ENCODE measurements at regions not wholly inside any gene's neighbourhood (a gene's known extent, or its start where the extent isn't known, plus 50 kb on each side); places are given as distances from the start of the nearest gene placed in this dataset.

GRCh38 chr5:152804179-152804578 is 399.1 kb upstream of the NMUR2 start:
- no peaks in the 10 kb centered on the region for H3K27me3 ChIP-seq (ENCODE audit: low read length)
- intact Hi-C loops (cut with micrococcal nuclease) = no loop called here
- no peak overlapping the region for H3K4me2 ChIP-seq (ENCODE audit: low read length)
- no peaks in the 10 kb centered on the region for H3K4me1 ChIP-seq (ENCODE audit: insufficient read depth, low read length)
- CTCF ChIA-PET = no interaction called here
- no TSS peak for BruUV-seq (replicated peaks)
- H3K79me2 ChIP-seq (ENCODE audit: low read length) = no peaks in the 10 kb centered on the region
- H3K36me3 ChIP-seq (ENCODE audit: low read depth, low read length) = no peaks in the 10 kb centered on the region
- H2AFZ ChIP-seq (ENCODE audit: low read length) = no peak overlapping the region
- H3K4me3 ChIP-seq (ENCODE audit: low read length) = no peak overlapping the region
- no peaks in the 10 kb centered on the region for H3K9me3 ChIP-seq (ENCODE audit: low read length)
- POLR2A ChIA-PET (ENCODE audit: unreplicated experiment) = no interaction called here
- no peak overlapping the region for H3K9ac ChIP-seq (ENCODE audit: low read length)
- H4K20me1 ChIP-seq (ENCODE audit: low read length) = no peaks in the 10 kb centered on the region
- no peaks in the 10 kb centered on the region for H3F3A ChIP-seq (ENCODE audit: low read length, unreplicated experiment)
- TF ChIP-seq, protein P1, sequence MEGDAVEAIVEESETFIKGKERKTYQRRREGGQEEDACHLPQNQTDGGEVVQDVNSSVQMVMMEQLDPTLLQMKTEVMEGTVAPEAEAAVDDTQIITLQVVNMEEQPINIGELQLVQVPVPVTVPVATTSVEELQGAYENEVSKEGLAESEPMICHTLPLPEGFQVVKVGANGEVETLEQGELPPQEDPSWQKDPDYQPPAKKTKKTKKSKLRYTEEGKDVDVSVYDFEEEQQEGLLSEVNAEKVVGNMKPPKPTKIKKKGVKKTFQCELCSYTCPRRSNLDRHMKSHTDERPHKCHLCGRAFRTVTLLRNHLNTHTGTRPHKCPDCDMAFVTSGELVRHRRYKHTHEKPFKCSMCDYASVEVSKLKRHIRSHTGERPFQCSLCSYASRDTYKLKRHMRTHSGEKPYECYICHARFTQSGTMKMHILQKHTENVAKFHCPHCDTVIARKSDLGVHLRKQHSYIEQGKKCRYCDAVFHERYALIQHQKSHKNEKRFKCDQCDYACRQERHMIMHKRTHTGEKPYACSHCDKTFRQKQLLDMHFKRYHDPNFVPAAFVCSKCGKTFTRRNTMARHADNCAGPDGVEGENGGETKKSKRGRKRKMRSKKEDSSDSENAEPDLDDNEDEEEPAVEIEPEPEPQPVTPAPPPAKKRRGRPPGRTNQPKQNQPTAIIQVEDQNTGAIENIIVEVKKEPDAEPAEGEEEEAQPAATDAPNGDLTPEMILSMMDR (conservative IDR thresholded peaks at IDR 0.05; ENCODE audit: low read depth, low read length) = no peak
- no peak for TF ChIP-seq EZH2 (IDR thresholded peaks at IDR 0.05; ENCODE audit: low read length, unreplicated experiment)
- TF ChIP-seq EZH2phosphoT487 (IDR thresholded peaks at IDR 0.05; ENCODE audit: borderline replicate concordance, low read length) = no peak
- ATAC-seq (no peak), DNase-seq (no peak)
- no peak overlapping the region for H3K27ac ChIP-seq (ENCODE audit: low read length)
- H3K9me2 ChIP-seq (replicated peaks; ENCODE audit: low read length) = no peaks in the 10 kb centered on the region

DNA sequence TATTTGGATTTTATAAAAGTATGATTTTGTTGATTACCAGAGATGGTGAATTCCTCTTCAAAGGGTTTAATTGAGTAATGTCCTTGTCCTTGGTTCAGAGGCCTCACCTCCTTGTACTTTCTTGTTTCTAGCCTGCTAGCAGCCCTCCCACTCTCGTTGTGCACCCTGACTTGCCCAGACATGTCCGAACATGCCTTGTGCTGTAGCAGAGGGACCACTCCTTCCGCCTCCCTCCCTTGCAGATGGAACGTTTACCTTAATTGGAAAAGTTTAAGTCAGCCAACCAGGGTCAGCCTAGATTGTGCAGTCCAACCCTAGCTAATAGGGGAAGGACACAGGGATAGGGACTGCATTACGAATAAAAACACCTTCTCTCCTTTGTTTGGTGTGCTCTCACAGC is 406.9 kb upstream of the NMUR2 start:
- Histone ChIP-seq H3K36me3 (ENCODE audit: low read depth, low read length) (no peaks in the 10 kb centered on the region), H3K9ac (ENCODE audit: low read length) (no peak overlapping the region), H4K20me1 (ENCODE audit: low read length) (no peaks in the 10 kb centered on the region), H3K9me3 (ENCODE audit: low read length) (0 out of 2 replicates have a peak, but pooled peaks cover 9% of the 10 kb centered on the region), H3K4me2 (ENCODE audit: low read length) (no peak overlapping the region), H3K4me1 (ENCODE audit: insufficient read depth, low read length) (no peaks in the 10 kb centered on the region), H2AFZ (ENCODE audit: low read length) (no peak overlapping the region), H3K9me2 (replicated peaks; ENCODE audit: low read length) (no peaks in the 10 kb centered on the region), H3F3A (ENCODE audit: low read length, unreplicated experiment) (no peaks in the 10 kb centered on the region), H3K27me3 (ENCODE audit: low read length) (no peaks in the 10 kb centered on the region), H3K4me3 (ENCODE audit: low read length) (no peak overlapping the region), H3K79me2 (ENCODE audit: low read length) (no peaks in the 10 kb centered on the region), H3K27ac (ENCODE audit: low read length) (no peak overlapping the region)
- no peak for DNase-seq
- POLR2A ChIA-PET (ENCODE audit: unreplicated experiment) = no interaction called here
- no peak for TF ChIP-seq EZH2 (IDR thresholded peaks at IDR 0.05; ENCODE audit: low read length, unreplicated experiment)
- TF ChIP-seq, protein P1 (conservative IDR thresholded peaks at IDR 0.05; ENCODE audit: low read depth, low read length) = no peak
- no peak for TF ChIP-seq EZH2phosphoT487 (IDR thresholded peaks at IDR 0.05; ENCODE audit: borderline replicate concordance, low read length)
- intact Hi-C loops (cut with micrococcal nuclease) = no loop called here
- CTCF ChIA-PET = no interaction called here
- no TSS peak for BruUV-seq (replicated peaks)
- ATAC-seq = no peak

GRCh38 chr5:152813526-152813925 is 408.4 kb upstream of the NMUR2 start:
- Histone ChIP-seq H4K20me1 (ENCODE audit: low read length) (no peaks in the 10 kb centered on the region), H3K9me2 (replicated peaks; ENCODE audit: low read length) (no peaks in the 10 kb centered on the region), H3K9ac (ENCODE audit: low read length) (no peak overlapping the region), H3K27me3 (ENCODE audit: low read length) (no peaks in the 10 kb centered on the region), H3K4me2 (ENCODE audit: low read length) (no peak overlapping the region), H3K4me1 (ENCODE audit: insufficient read depth, low read length) (no peaks in the 10 kb centered on the region), H3K4me3 (ENCODE audit: low read length) (no peak overlapping the region), H3K27ac (ENCODE audit: low read length) (no peak overlapping the region), H3K36me3 (ENCODE audit: low read depth, low read length) (no peaks in the 10 kb centered on the region), H3F3A (ENCODE audit: low read length, unreplicated experiment) (no peaks in the 10 kb centered on the region), H3K79me2 (ENCODE audit: low read length) (no peaks in the 10 kb centered on the region), H3K9me3 (ENCODE audit: low read length) (0 out of 2 replicates have a peak, but pooled peaks cover 9% of the 10 kb centered on the region), H2AFZ (ENCODE audit: low read length) (no peak overlapping the region)
- ATAC-seq = no peak
- intact Hi-C loops (cut with micrococcal nuclease) = no loop called here
- DNase-seq = no peak
- ChIA-PET POLR2A (ENCODE audit: unreplicated experiment) (interaction anchor here (0.6 kb wide), 1 partner anchor 36 kb away, joined by 4 read pairs; no protein-coding TSS in a partner anchor), CTCF (no interaction called here)
- no TSS peak for BruUV-seq (replicated peaks)
- no peak for TF ChIP-seq EZH2phosphoT487 (IDR thresholded peaks at IDR 0.05; ENCODE audit: borderline replicate concordance, low read length)
